Upper lobe of left lung (tissue), 4 donors: ENCODE measurements at regions not wholly inside any gene's neighbourhood (a gene's known extent, or its start where the extent isn't known, plus 50 kb on each side); places are given as distances from the start of the nearest gene placed in this dataset.

ENCODE experiments used
- POLR2AphosphoS5 ChIP-seq, 2 donors: sonication (generic); formaldehyde crosslinking; IDR thresholded peaks; one replicate each; pipeline ENCODE4 v1.5.1; 2017; ENCODE audit warnings: antibody characterized with exemption in 2 of 2
- TF ChIP-seq, protein P1 (sequence below), 6 experiments: fragments of 450-650 bp in 4 of 6; fragments of 200-600 bp in 2 of 6; sonication (generic) in 2 of 6; IDR thresholded peaks; one replicate each; pipeline ENCODE4 v1.5.1; 2016 to 2019; ENCODE audit warnings: antibody characterized with exemption in 6 of 6

DNA sequence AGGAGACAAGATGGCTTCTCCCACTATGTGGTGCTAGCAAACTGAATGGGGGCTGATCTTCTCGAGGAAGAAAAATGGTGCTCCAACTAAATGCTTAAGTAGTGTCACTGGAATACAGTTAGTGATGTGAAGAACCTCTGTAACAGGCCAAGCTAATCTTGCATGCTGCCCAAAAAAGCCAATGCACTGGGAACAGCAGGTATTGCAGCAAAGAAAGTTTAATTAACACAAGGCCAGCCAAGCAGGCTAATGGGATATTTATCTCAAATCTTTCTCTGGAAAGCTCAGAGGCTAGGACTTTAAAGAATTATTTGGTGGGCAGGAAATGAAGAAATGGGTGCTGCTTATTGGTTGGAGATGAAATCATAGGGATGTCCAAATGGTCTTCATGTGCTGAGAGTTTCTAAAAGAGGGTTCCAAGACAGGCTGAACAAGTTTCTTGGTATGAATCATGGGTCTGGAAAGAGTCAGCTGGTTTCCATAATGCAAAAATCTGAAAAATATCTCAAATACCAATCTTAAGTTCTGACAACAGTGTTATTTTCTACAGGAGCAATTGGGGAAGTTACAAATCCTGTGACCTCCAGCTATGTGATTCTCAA, 1550.5 kb downstream of the SLITRK5 start:
- no peak for TF ChIP-seq POLR2AphosphoS5 (IDR thresholded peaks at IDR 0.05)
- TF ChIP-seq, protein P1, sequence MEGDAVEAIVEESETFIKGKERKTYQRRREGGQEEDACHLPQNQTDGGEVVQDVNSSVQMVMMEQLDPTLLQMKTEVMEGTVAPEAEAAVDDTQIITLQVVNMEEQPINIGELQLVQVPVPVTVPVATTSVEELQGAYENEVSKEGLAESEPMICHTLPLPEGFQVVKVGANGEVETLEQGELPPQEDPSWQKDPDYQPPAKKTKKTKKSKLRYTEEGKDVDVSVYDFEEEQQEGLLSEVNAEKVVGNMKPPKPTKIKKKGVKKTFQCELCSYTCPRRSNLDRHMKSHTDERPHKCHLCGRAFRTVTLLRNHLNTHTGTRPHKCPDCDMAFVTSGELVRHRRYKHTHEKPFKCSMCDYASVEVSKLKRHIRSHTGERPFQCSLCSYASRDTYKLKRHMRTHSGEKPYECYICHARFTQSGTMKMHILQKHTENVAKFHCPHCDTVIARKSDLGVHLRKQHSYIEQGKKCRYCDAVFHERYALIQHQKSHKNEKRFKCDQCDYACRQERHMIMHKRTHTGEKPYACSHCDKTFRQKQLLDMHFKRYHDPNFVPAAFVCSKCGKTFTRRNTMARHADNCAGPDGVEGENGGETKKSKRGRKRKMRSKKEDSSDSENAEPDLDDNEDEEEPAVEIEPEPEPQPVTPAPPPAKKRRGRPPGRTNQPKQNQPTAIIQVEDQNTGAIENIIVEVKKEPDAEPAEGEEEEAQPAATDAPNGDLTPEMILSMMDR (IDR thresholded peaks at IDR 0.05), result no peak
